Glutamatergic neuron (in vitro differentiated cells): ENCODE measurements at regions not wholly inside any gene's neighbourhood (a gene's known extent, or its start where the extent isn't known, plus 50 kb on each side); places are given as distances from the start of the nearest gene placed in this dataset.

ENCODE experiments used
- DNase-seq: peaks from one replicate; pipeline ENCODE4 v3.0.0; 2022
- H3K27ac Mint-ChIP-seq: one replicate; pipeline ENCODE4 v1.8.0; 2020; ENCODE audit warnings: mild to moderate bottlenecking, mixed read lengths, inconsistent platforms; ENCODE audit not compliant: unreplicated experiment
- H3K27me3 Mint-ChIP-seq: one replicate; pipeline ENCODE4 v1.8.0; 2020; ENCODE audit warnings: mild to moderate bottlenecking, moderate library complexity, mixed read lengths, inconsistent platforms; ENCODE audit not compliant: unreplicated experiment
- H3K36me3 Mint-ChIP-seq: one replicate; pipeline ENCODE4 v1.8.0; 2020; ENCODE audit warnings: mild to moderate bottlenecking, mixed read lengths, inconsistent platforms; ENCODE audit not compliant: unreplicated experiment
- H3K4me1 Mint-ChIP-seq: one replicate; pipeline ENCODE4 v1.8.0; 2020; ENCODE audit warnings: mild to moderate bottlenecking, low read depth, mixed read lengths, inconsistent platforms; ENCODE audit not compliant: unreplicated experiment
- H3K4me3 Mint-ChIP-seq: one replicate; pipeline ENCODE4 v1.8.0; 2020; ENCODE audit warnings: mild to moderate bottlenecking, mixed read lengths, inconsistent platforms; ENCODE audit not compliant: unreplicated experiment
- H3K9me3 Mint-ChIP-seq: one replicate; pipeline ENCODE4 v1.8.0; 2020; ENCODE audit warnings: mild to moderate bottlenecking, moderate library complexity, mixed read lengths, inconsistent platforms; ENCODE audit not compliant: unreplicated experiment
- TF ChIP-seq, protein P1 (sequence below): fragments of 200-600 bp; sonication (generic); IDR thresholded peaks from one replicate; pipeline ENCODE4 v1.5.0; 2021; ENCODE audit not compliant: partially characterized antibody, unreplicated experiment

DNA sequence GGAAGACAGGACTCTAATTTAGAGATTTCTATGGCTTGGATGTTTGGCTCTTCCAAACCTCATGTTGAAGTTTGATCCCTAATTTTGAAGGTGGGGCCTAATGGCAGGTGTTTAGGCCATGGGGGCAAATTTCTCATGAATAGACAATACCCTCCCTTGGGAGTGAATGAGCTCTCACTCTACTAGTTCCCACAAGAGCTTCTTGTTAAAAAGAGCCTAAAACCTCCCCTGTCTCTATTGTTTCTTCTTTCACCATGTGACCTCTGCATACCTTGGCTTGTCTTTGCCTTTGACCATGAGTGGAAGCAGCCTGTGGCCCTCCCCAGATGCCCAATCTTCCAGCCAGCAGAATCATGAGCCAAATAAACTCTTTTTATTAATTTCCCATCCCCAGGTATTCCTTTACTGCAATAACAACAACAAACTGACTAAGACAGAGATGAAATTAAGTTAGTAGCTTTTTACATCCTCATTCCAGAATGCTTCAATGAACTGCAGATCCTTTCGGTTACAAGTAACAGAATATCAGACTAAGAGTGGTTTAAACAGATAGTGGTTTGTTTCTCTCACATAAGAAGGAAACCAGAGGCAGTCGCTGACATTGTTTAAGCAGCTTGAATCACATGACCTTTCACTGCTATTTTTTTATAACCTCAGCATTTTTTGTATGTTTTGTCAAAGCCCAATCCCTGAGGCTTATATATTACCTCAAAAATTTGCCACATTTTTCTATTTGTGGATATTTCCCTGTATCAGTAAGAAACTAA, 1013.3 kb upstream of the SEMA6D start:
- no peaks in the 10 kb centered on the region for H3K27me3 Mint-ChIP-seq
- no peak overlapping the region for H3K27ac Mint-ChIP-seq
- DNase-seq, result no peak
- peaks cover 2% of the 10 kb centered on the region for H3K4me1 Mint-ChIP-seq
- H3K9me3 Mint-ChIP-seq, result no peaks in the 10 kb centered on the region
- TF ChIP-seq, protein P1, sequence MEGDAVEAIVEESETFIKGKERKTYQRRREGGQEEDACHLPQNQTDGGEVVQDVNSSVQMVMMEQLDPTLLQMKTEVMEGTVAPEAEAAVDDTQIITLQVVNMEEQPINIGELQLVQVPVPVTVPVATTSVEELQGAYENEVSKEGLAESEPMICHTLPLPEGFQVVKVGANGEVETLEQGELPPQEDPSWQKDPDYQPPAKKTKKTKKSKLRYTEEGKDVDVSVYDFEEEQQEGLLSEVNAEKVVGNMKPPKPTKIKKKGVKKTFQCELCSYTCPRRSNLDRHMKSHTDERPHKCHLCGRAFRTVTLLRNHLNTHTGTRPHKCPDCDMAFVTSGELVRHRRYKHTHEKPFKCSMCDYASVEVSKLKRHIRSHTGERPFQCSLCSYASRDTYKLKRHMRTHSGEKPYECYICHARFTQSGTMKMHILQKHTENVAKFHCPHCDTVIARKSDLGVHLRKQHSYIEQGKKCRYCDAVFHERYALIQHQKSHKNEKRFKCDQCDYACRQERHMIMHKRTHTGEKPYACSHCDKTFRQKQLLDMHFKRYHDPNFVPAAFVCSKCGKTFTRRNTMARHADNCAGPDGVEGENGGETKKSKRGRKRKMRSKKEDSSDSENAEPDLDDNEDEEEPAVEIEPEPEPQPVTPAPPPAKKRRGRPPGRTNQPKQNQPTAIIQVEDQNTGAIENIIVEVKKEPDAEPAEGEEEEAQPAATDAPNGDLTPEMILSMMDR, result no peak
- peaks cover 5% of the 10 kb centered on the region for H3K36me3 Mint-ChIP-seq
- H3K4me3 Mint-ChIP-seq, result no peak overlapping the region

GRCh38 chr15:46707452-46707851, 1009.9 kb upstream of the SEMA6D start:
- H3K27ac Mint-ChIP-seq, result no peak overlapping the region
- H3K36me3 Mint-ChIP-seq, result peaks cover 5% of the 10 kb centered on the region
- no peak for DNase-seq
- no peak overlapping the region for H3K4me3 Mint-ChIP-seq
- no peaks in the 10 kb centered on the region for H3K9me3 Mint-ChIP-seq
- no peaks in the 10 kb centered on the region for H3K27me3 Mint-ChIP-seq
- TF ChIP-seq, protein P1, result no peak
- H3K4me1 Mint-ChIP-seq, result peaks cover 9% of the 10 kb centered on the region

DNA sequence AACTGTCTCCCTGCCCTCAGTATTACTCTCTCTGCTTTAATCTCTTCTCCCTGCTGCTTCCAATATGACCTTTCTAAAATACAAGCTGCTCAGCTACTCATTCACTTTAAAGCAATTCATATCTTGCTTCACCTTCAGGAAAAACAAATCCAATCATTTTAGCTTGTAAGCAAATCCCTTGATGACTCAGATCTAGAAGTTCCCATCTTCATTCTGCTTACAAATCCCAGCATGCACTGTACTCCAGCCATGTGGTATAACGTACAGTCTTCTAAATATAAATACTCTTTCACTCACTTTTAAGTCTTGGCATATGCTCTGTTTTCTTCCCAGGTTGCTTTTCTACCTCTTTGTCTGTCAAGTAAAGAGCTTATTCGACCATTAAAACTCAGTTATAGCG, 1009.1 kb upstream of the SEMA6D start:
- Mint-ChIP-seq H3K27ac (no peak overlapping the region), H3K27me3 (no peaks in the 10 kb centered on the region), H3K9me3 (no peaks in the 10 kb centered on the region), H3K36me3 (peaks cover 5% of the 10 kb centered on the region), H3K4me1 (peaks cover 9% of the 10 kb centered on the region), H3K4me3 (no peak overlapping the region)
- TF ChIP-seq, protein P1, result no peak
- no peak for DNase-seq

DNA sequence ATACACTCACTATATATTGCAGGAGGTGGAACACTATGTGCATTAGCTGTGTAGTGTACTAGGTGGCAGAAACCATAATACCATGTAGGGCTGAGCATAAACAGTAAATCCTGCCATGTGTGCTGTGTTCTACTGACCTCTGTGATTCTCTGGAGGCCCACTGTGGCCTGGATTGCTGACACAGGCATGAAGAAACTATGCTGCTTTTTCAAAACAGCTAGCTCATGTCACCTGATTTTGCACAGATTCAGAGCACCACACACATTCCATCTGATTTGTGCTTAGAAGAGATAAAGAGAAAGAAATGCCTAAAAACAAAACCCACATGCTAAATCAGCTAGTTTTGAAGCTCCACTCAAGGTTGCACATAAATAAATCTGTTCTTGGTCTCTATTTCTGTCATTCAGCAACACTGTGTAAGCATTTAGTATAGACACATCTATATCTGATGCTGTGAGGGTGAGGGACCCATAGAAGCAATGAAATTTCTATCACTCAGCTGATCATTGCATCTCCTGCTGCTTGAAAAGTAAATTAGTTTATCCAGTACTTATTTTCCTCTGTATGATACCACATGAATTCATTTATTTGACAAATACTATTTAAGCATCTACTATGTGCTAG, 1007.7 kb upstream of the SEMA6D start:
- DNase-seq, result no peak
- H3K36me3 Mint-ChIP-seq, result peaks cover 9% of the 10 kb centered on the region
- TF ChIP-seq, protein P1, result no peak
- H3K27me3 Mint-ChIP-seq, result no peaks in the 10 kb centered on the region
- no peak overlapping the region for H3K27ac Mint-ChIP-seq
- no peaks in the 10 kb centered on the region for H3K9me3 Mint-ChIP-seq
- no peak overlapping the region for H3K4me3 Mint-ChIP-seq
- H3K4me1 Mint-ChIP-seq, result peaks cover 9% of the 10 kb centered on the region

- no peaks in the 10 kb centered on the region for H3K9me3 Mint-ChIP-seq
- TF ChIP-seq, protein P1, result no peak
- no peak overlapping the region for H3K27ac Mint-ChIP-seq
- H3K27me3 Mint-ChIP-seq, result no peaks in the 10 kb centered on the region
- H3K4me3 Mint-ChIP-seq, result no peak overlapping the region
- DNase-seq, result no peak
- peaks cover 9% of the 10 kb centered on the region for H3K4me1 Mint-ChIP-seq
- H3K36me3 Mint-ChIP-seq, result peaks cover 9% of the 10 kb centered on the region
Measured at GRCh38 chr15:46710401-46710960, 1006.8 kb upstream of the SEMA6D start.
